Vagina (tissue), 2 donors: ENCODE measurements at regions not wholly inside any gene's neighbourhood (a gene's known extent, or its start where the extent isn't known, plus 50 kb on each side); places are given as distances from the start of the nearest gene placed in this dataset.

Experiments used
- DNase-seq, 2 donors: peaks; one replicate each; pipeline ENCODE4 v3.0.0-alpha.2; 2017; ENCODE audit errors: extremely low spot score in 2 of 2
- H3K27ac ChIP-seq: fragments of 200-600 bp; sonication (generic); one replicate; pipeline ENCODE4 v1.5.1; 2019
- H3K27me3 ChIP-seq: fragments of 200-600 bp; sonication (generic); one replicate; pipeline ENCODE4 v1.5.1; 2019
- H3K36me3 ChIP-seq, 2 donors: fragments of 200-600 bp; sonication (generic); one replicate each; pipeline ENCODE4 v1.5.1; 2017 to 2019
- H3K4me1 ChIP-seq: fragments of 200-600 bp; sonication (generic); one replicate; pipeline ENCODE4 v1.5.1; 2019
- H3K4me3 ChIP-seq, 2 donors: fragments of 200-600 bp; sonication (generic); 1 replicate in 1 of 2; 2 replicates in 1 of 2; pipeline ENCODE4 v1.5.1; 2016 to 2019
- H3K9me3 ChIP-seq: fragments of 200-600 bp; sonication (generic); one replicate; pipeline ENCODE4 v1.5.1; 2019
- CTCF ChIP-seq, 3 experiments: fragments of 450-650 bp in 2 of 3; fragments of 200-600 bp in 1 of 3; sonication (generic) in 1 of 3; IDR thresholded peaks; one replicate each; pipeline ENCODE4 v1.5.1; 2017 to 2019; ENCODE audit warnings: antibody characterized with exemption in 3 of 3, mild to moderate bottlenecking in 2 of 3, moderate library complexity in 2 of 3
- POLR2A ChIP-seq, 2 donors: fragments of 450-650 bp; IDR thresholded peaks; one replicate each; pipeline ENCODE4 v1.6.1; 2017; ENCODE audit warnings: antibody characterized with exemption in 2 of 2, mild to moderate bottlenecking in 2 of 2, moderate library complexity in 2 of 2
- POLR2AphosphoS5 ChIP-seq, 2 donors: sonication (generic); formaldehyde crosslinking; IDR thresholded peaks; one replicate each; pipeline ENCODE4 v1.9.0; 2017; ENCODE audit warnings: antibody characterized with exemption in 2 of 2, mild to moderate bottlenecking in 2 of 2, low read depth in 1 of 2; ENCODE audit not compliant: insufficient read depth in 1 of 2
- intact Hi-C: fragments of 100-400 bp; cut with DNase I; formaldehyde crosslinking; loops from one replicate; pipeline ENCODE4 v1.15.1; 2023

- DNase-seq, result peak in 1 of 2 donors; percentile 16
These were observed 78.7 kb downstream of the PRLHR start for GRCh38 chr10:118516716-118517115.

GRCh38 chr10:118513174-118513573 lies 82.3 kb downstream of the PRLHR start:
- no peak overlapping the region for H3K27ac ChIP-seq
- H3K4me1 ChIP-seq, result no peaks in the 10 kb centered on the region
- no peaks in the 10 kb centered on the region for H3K27me3 ChIP-seq
- no peak overlapping the region for H3K4me3 ChIP-seq
- no peaks in the 10 kb centered on the region for H3K36me3 ChIP-seq
- no peaks in the 10 kb centered on the region for H3K9me3 ChIP-seq
- intact Hi-C loops, result no loop called here
- no peak for DNase-seq
- TF ChIP-seq CTCF (IDR thresholded peaks at IDR 0.05) (no peak), POLR2A (IDR thresholded peaks at IDR 0.05) (no peak), POLR2AphosphoS5 (IDR thresholded peaks at IDR 0.05; ENCODE audit: insufficient read depth in 1 of 2, low read depth in 1 of 2) (no peak)

More at GRCh38 chr10:118516716-118517115, 78.7 kb downstream of the PRLHR start:
- Histone ChIP-seq H3K36me3 (no peaks in the 10 kb centered on the region), H3K27ac (no peak overlapping the region), H3K4me3 (no peak overlapping the region), H3K27me3 (no peaks in the 10 kb centered on the region), H3K4me1 (no peaks in the 10 kb centered on the region), H3K9me3 (no peaks in the 10 kb centered on the region)
- intact Hi-C loops, result no loop called here
- TF ChIP-seq POLR2A (IDR thresholded peaks at IDR 0.05), result no peak
- no peak for TF ChIP-seq POLR2AphosphoS5 (IDR thresholded peaks at IDR 0.05; ENCODE audit: insufficient read depth in 1 of 2, low read depth in 1 of 2)
- TF ChIP-seq CTCF (IDR thresholded peaks at IDR 0.05), result no peak

- H3K4me3 ChIP-seq, result no peak overlapping the region
- no peaks in the 10 kb centered on the region for H3K36me3 ChIP-seq
- H3K4me1 ChIP-seq, result no peaks in the 10 kb centered on the region
- no peaks in the 10 kb centered on the region for H3K9me3 ChIP-seq
- TF ChIP-seq POLR2AphosphoS5 (IDR thresholded peaks at IDR 0.05; ENCODE audit: insufficient read depth in 1 of 2, low read depth in 1 of 2) (no peak), POLR2A (IDR thresholded peaks at IDR 0.05) (no peak), CTCF (IDR thresholded peaks at IDR 0.05) (no peak)
- H3K27me3 ChIP-seq, result no peaks in the 10 kb centered on the region
- DNase-seq, result peak in 1 of 2 donors; percentile 10
- H3K27ac ChIP-seq, result no peak overlapping the region
- intact Hi-C loops, result no loop called here
These were observed 83.7 kb downstream of the PRLHR start for GRCh38 chr10:118511711-118512110.

GRCh38 chr10:118508863-118509262 lies 86.6 kb downstream of the PRLHR start:
- Histone ChIP-seq H3K9me3 (no peaks in the 10 kb centered on the region), H3K27me3 (no peaks in the 10 kb centered on the region), H3K36me3 (no peaks in the 10 kb centered on the region), H3K27ac (no peak overlapping the region), H3K4me1 (no peaks in the 10 kb centered on the region), H3K4me3 (no peak overlapping the region)
- intact Hi-C loops, result no loop called here
- TF ChIP-seq POLR2A (IDR thresholded peaks at IDR 0.05) (no peak), CTCF (IDR thresholded peaks at IDR 0.05) (no peak), POLR2AphosphoS5 (IDR thresholded peaks at IDR 0.05; ENCODE audit: insufficient read depth in 1 of 2, low read depth in 1 of 2) (no peak)
- DNase-seq, result no peak

- peak in 1 of 2 donors; percentile 56 for DNase-seq
- Histone ChIP-seq H3K9me3 (no peaks in the 10 kb centered on the region), H3K27me3 (no peaks in the 10 kb centered on the region), H3K4me1 (no peaks in the 10 kb centered on the region), H3K36me3 (no peaks in the 10 kb centered on the region), H3K4me3 (no peak overlapping the region), H3K27ac (no peak overlapping the region)
- no peak for TF ChIP-seq POLR2A (IDR thresholded peaks at IDR 0.05)
- TF ChIP-seq CTCF (IDR thresholded peaks at IDR 0.05), result no peak
- TF ChIP-seq POLR2AphosphoS5 (IDR thresholded peaks at IDR 0.05; ENCODE audit: insufficient read depth in 1 of 2, low read depth in 1 of 2), result no peak
- intact Hi-C loops, result no loop called here
These were observed 87.1 kb downstream of the PRLHR start for GRCh38 chr10:118508355-118508754.
